HG03095 (cell line): ENCODE measurements at regions not wholly inside any gene's neighbourhood (a gene's known extent, or its start where the extent isn't known, plus 50 kb on each side); places are given as distances from the start of the nearest gene placed in this dataset.
"Not testable (repeated sequence)": the region's sequence is repeated elsewhere in the genome, so short reads cannot be mapped to it uniquely, and the experiment has no call there.

Experiments used
- ATAC-seq: cut with Tn5 transposase; IDR thresholded peaks from one replicate; pipeline ENCODE4 v1.9.1; 2021; ENCODE audit warnings: moderate library complexity; ENCODE audit not compliant: unreplicated experiment

DNA sequence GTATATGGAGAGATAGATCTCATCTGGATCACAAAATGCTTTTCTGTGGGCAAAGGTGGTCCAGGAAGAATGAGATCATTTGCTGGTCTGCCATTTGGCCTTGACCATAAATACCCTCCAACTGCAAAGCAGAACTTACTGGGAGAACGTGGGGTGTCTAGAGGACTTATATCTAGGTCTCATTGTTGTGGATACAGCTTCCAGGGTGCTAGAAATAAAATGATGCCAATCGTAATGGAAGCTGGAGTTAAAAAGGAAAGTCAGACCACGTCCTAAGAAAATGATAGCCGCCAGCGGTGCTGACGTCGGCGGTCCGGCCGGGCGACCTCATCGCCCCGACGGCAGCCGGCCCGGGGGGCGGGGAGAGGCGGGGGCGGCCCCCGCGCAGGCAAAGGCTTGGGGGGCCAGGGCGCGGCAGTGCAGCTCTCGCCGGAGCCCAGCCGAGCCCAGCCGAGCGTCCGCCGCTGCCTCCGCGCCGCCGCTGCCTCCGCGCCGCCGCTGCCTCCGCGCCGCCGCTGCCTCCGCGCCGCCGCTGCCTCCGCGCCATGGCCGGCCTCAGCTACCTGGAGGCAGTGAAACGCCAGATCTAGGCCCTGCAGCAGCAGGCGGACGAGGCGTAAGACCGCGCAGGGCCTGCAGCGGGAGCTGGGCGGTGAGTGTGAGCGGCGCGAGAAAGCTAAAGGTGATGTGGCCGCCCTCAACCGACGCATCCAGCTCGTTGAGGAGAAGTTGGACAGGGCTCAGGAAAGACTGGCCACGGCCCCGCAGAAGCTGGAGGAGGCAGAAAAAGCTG lies 89.5 kb downstream of the EOMES start:
- peak; percentile 88 for ATAC-seq

DNA sequence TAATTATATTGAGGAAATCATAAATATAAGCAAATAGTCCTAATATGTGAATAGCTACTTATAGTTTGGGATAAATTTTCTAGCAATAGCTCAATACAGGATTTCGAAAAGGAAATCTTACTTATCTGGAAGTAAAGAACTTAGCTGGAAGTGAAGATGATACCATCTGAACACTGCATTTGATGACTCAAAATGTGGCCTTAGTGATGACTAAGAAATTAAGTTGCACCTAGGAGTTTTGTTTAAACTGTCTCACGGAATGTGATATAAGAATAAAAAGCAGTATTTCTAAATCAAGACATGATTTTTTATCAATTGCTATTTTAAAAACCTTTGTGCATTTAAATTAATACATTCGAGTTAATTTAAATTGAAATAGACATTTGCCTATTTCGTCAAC lies 91.2 kb downstream of the EOMES start:
- peak; percentile 37 for ATAC-seq

DNA sequence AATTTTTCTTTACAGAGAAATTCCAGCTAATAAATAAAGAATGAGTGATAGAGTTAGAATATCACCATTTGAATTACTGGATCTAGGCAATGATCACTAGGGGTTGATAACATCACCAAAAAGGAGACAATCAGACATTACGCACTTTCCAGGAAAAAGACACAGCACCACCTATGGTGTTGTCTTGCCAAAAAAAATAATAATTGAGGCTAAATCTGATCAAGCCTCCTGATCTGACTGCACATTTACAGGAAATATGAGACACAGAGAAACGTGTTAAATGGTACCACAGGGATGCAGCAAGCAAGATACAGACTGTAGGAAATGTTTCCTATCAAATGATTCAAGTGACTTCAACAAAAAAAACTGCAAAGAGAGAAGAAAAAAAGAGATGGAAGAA lies 92.8 kb downstream of the EOMES start:
- no peak for ATAC-seq

DNA sequence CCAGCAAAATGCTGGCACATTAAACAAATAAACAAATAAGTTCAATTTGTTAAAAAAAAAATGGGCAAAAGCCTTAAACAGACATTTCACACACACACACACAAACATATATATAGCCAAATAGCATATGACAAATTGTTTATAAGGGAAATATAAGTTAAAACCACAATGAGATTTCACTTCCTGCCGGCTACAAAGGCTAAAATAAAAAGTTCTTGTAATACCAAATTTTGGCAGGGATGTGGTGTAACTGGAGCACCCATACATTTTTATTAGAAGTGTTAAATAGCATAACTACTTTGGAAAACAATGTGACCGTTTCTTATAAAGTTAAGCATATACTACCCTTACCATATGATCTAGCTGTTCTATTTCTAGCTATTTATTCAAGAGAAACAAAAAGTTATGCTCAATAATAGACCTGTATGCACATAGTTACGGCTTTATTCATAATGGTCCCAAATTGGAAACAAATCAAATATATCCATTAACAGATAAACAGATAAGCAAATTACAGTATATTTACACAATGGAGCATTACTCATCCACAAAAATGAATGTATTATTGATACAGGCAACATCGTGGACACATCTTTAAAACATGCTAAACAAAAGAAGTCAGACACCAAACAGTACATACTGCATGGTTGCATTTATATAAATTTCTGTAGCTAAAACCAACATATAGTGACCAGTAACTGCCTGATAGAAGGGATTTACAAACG lies 93.9 kb downstream of the EOMES start:
- ATAC-seq: no peak

DNA sequence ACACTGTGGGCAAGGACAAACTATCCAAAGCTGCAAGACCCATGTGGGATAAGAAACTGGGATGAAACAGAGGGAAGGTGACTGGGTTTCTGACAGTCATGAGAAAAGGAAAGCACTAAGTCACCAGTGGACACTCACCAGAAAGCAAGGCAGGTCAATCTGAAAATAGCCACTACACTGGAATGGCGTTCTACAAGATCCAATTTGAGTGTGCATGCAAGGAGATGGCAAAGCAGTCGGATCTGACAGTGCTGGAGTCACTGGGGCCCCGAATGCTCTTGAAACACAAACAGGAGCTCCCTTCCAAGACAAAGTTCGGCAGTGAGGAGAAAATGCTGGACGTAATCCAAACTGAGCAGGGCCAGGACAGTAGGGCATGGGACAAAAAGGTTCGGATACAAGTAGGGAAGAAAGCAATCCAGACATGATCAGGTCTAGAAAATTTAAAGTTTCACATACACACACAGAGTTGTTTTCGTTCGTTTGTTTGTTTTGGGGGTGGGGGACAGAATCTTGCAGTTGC lies 95.5 kb downstream of the EOMES start:
- no peak for ATAC-seq

DNA sequence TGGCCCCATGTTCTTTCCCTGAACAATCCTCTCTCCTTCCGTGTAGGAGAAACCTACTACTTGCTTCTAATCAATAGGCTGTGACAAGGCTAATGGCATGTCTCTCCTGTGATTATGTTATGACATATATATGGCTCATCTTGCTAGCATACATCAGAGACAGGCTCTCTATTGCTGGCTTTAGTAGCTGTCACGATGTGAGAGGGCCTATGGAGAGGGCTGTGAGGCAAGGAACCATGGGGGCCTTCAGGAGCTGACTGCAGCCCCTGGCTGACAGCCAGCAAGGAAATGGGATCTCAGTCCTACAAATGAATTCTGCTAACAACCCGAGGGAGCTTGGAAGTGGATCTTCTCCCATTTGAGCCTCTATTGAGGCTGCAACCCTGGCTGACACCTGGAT lies 96.3 kb downstream of the EOMES start:
- no peak for ATAC-seq

DNA sequence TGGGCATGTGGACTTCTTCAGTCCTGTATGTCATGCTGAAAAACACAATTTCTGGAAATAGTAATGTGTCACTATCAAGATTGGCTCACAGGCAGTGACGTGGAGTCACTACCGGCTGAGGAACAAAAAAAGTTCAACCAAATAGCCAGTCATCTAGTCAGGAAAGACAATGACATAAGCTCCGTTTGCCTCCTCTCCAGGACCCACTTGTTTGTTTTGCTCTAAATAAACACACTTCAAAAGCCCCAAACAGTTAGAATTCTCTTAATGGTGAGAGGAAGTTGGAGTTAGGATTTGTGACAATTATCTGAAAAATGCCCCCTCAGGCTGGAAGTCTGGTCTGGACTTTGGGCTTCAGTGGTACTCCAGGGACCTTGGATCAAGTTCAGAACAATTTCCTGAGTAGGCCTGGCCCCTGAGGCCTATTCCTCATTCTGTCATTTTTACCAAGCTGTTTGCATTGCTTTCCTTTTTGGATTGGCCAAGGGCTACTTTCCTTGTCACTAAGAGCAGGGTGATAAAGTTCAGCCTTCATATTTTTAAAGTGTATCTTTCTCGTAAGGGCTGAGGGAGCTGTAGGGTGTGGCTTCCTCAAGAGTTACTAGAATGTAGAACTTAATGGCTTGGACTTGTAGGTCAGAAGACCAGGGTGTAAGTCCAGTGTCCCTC lies 98.9 kb downstream of the EOMES start:
- ATAC-seq: no peak

DNA sequence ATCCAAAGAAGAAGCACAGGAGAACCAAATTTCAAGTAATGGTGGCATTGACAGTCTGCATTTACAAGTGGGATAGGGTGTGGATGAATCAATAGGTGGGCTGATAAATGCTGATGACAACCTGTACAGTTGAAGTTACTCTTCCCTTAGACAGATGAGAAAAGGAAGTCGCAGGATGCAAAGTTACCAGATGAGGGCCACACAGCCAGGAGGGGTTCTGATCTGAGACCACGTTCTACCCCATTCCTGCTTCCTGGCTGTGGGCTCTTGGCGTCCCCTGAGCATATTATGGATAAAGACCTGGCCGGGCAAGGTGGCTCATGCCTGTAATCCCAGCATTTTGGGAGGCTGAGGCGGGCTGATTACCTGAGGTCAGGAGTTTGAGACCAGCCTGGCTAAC lies 104.6 kb downstream of the EOMES start:
- no peak for ATAC-seq

DNA sequence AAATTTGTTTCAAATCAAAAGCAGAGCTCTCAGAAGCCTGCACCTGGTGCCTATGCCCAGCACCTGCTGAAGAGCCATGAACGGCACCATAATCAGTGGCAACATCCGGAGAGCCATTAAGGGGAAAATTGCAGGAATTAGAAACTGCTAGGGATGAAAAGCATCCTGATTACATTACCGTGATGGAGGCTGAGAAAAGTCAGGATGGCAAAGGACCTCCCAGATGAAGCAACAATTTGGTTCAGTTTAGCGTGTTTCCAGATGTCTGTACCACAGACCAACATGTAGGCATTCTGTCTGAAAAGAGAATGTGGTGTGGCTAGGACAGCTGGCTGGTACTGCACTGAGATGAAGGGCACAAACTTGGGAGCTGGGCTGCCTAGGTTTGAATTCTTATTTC lies 106.1 kb downstream of the EOMES start:
- ATAC-seq: no peak

DNA sequence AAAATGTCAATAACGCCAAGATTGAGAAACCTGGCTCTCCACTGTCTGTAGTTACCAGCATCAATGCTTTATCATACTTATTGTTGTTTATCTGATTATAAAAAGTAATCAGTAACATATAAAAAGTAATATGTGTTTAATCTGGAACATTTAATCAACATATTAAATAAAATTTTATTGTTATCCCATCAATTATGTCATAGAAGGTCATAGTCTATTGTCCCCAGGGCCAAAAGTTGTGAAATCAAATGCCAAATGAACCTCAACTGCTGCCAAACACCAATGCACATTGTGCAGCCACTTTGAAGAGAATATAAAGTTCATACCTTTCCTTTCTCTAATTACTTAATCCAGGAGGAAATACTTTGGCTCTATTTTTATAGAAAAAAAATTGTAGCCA lies 106.6 kb downstream of the EOMES start:
- ATAC-seq: no peak

DNA sequence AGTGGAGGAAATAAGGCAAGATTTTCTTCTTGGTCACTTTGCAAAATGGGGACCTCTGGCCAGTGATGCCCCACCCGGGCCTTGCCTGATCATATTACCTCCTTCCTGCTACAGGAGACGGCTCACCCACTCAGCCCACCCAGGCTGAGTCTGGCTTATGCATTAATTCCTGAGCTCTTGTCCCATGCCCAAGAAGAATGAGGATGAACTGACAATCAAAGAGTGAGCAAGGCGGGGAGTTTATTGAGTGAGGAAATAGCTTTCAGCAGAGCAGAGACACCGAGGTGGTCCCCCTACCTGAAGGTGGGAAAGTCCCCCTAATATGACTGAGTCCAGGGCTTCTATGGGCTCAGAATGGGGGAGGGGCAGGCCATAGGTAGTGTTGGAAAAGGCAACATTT lies 107.5 kb downstream of the EOMES start:
- no peak for ATAC-seq

DNA sequence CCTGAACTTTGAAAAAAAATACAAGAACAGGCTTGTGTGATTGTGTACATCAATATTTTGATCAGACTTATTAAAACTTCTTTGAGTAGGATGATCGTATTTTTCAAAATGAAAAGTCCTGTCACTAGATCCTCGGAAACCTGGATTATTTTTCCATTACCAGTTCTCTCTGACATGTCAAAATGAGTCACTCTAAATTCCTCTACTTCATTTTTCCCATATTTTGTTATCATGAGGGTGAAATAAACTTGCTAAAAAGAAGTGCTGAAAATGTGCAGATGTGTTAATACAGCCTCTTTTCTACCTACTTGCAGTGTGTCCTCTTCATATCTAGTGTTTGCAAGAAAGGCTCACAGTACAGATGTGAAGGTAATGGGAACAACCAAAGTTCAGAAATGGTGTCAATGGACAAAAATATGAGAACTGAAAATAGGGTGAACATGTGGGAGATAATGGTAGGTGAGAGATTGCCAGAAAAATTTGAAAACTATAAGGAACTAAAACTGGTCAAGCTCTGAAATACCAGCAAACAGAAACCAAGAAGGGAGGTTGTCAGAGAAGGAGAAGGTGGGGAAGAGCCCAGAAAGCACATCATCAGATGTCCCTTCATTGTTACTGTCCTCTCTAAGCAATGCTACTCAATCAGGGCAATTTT lies 108.2 kb downstream of the EOMES start:
- no peak for ATAC-seq

DNA sequence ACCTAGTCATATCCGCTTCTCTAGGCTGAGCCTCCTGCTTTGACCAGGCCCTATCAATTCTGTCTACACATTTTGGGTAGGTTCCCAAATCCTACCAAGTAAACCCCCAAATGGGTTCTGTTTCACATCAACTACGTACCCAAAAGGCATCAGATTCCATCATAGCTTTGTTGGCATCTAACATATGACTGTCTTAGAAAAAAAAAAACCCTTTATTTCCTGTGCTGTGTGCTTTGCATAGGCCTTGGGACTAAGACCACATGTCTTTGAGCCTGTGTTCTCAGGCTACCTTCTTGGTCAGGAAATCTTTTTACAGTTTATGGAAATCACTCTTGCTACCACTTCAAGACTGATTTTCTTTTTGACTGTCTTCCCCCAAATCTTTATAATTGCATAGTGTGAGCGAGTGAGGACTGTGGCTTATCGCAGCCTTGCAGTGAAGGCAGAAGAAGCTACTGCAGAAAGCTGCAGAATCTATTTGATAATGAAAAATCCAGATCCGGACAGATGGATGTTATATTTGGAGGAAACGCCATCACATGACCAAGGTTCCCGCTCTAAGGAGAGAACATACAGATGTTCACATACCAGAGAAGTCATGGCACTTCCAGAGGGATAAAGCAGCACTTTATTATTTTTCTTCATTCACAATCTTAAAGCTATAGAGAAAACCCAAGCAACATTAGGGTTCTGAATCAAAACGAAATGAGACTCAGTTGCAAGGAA lies 111.2 kb downstream of the EOMES start:
- ATAC-seq: no peak

DNA sequence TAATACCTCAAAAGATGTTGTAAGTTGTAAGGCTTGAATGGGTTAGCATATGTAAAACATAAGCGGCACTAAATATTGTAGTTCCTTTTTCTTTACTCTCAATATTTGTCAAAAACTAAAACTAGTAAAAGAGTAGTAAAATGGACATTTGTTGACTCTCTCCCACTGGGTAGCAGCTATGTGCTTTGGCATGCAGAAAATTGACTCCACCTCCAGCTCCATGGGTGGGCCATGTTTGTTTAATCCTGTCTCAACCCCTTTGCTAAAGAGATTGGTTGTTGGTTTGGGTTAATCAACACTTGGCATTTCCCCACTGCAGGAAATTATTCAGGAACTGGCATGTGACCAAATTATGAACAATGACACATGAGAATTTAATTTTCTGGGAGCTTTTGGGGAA lies 114.8 kb downstream of the EOMES start:
- no peak for ATAC-seq

DNA sequence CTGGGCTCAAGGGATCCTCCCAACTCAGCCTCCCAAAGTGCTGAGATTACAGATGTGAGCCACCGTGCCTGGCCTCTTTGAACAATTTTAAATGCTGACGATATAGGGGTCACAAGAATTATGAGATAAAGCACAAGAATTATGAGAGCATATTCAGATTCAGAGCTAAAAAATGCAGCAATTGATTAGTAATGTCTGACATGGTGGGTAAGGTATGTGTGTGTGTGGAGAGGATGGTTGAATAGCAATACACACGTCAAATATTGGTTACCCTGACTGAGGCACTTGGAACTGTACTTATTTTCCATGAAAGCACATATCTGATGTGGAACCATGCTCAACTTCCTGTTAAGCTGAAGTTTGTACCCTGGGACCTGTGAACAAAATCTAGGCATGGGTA lies 115.6 kb downstream of the EOMES start:
- ATAC-seq: no peak

DNA sequence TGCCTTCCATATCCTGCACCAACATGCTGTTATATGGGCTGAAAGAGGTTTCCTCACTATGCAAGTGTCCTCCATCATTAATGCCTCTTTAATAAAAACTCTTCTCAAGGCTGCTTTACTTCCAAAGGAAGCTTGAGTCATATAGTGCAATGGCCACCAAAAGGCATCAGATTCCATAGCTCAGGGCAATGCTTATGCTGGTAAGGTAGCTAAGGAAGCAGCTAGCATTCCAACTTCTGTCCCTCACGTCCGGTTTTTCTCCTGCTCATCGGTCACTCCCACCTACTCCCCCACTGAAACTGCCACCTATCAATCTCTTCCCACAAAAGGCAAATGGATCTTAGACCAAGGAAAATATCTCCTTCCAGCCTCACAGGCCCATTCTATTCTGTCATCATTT lies 117.1 kb upstream of the SLC4A7 start:
- ATAC-seq: not testable (repeated sequence)

DNA sequence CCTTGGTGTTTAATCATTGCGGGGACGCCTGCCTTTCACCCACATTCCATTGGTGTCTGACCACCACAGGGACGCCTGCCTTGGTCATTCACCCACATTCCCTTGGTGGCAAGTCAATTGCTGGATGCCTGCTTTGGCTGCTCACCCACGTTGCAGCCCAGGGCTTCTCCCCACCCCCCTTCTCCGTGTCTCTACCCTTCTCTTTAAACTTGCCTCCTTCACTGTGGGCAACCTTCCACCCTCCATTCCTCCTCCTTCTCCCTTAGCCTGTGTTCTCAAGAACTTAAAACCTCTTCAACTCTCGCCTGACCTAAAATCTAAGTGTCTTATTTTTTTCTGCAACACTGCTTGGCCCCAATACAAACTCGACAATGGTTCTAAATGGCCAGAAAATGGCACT lies 115.6 kb upstream of the SLC4A7 start:
- not testable (repeated sequence) for ATAC-seq

DNA sequence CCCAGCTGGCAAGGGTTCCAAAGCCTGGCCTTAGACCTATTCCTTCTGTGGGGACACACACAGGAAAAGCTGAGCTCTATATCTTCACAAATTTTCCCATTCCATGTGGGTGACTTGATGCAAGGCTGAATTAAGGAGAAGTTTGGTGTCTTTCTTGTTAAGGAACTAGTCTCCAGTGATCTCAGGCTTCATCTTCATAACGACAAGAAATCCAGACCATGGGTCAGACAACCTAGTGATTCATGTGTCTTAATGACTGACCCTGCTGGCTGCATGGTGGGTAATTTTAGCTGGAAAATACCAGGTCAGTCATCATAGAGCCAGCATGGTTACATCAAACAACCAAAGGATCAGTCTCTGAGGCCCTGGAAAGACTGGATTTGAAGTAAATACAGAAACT lies 112.7 kb upstream of the SLC4A7 start:
- no peak for ATAC-seq

DNA sequence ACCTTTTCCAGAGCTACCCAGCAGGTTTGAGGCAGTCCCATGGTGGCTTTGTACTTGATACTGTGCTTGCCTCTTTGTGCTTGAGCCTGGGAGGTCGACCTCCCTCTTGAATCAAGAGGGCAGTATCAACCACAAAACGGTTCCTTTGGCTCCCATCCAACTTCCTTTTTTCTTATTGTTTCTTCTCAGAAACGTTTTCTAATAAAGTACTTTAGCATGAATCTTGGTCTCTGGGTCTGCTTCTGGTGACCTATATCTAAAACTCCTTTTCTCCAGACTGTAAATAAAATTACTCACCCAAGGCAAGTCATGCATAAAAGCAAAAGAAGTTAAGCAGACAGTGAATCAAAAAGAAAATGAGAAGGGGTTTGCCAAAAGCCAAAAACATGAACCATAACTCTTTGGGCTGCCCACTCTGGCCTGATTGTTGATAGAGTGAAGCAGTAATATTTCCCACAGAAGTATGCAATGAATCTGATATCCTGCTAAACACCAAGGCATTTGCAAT lies 112.2 kb upstream of the SLC4A7 start:
- ATAC-seq: peak; percentile 67

DNA sequence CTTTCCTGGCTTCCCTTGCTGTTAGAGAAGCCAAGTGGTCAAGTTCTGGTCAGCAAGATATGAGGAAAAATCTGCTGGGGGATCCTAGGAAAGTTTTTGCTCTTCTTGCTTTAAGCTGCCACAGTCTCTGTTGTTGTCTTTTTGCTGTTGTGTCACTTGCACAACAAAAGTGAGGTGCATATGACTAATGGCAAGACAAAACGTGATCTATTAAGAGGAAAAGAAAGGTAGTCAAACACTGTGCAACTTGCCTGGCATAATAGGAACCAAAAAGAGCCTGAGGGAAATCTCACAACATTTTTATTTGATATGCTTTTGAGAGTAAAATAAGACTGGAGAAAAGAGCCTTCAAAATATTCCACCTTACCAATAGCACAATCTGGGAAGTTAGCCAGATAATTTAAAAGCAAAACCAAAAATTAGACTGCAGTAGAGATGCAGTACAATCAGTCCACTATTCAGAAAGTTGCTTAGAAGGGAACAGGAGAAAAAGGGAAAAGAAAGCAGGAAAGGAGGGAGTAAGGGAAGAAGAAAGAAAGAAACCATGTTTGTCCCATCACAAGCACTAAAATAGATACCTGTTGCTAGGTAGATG lies 110.0 kb upstream of the SLC4A7 start:
- no peak for ATAC-seq
